ENCODE measurements at regions not wholly inside any gene's neighbourhood (a gene's known extent, or its start where the extent isn't known, plus 50 kb on each side); places are given as distances from the start of the nearest gene placed in this dataset.

- TF ChIP-seq REST (IDR thresholded peaks at IDR 0.05; ENCODE audit: low read depth, low read length) (no peak), RCOR1 (IDR thresholded peaks at IDR 0.05; ENCODE audit: low read length) (no peak), NFIC (IDR thresholded peaks at IDR 0.05; ENCODE audit: borderline replicate concordance) (no peak), GABPA (IDR thresholded peaks at IDR 0.05; ENCODE audit: low read depth) (no peak)
- TF ChIP-seq, protein P1, sequence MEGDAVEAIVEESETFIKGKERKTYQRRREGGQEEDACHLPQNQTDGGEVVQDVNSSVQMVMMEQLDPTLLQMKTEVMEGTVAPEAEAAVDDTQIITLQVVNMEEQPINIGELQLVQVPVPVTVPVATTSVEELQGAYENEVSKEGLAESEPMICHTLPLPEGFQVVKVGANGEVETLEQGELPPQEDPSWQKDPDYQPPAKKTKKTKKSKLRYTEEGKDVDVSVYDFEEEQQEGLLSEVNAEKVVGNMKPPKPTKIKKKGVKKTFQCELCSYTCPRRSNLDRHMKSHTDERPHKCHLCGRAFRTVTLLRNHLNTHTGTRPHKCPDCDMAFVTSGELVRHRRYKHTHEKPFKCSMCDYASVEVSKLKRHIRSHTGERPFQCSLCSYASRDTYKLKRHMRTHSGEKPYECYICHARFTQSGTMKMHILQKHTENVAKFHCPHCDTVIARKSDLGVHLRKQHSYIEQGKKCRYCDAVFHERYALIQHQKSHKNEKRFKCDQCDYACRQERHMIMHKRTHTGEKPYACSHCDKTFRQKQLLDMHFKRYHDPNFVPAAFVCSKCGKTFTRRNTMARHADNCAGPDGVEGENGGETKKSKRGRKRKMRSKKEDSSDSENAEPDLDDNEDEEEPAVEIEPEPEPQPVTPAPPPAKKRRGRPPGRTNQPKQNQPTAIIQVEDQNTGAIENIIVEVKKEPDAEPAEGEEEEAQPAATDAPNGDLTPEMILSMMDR (IDR thresholded peaks at IDR 0.05) = no peak
Measured at GRCh38 chr9:129318121-129319075, 140.3 kb upstream of the IER5L start (continued).

GRCh38 chr9:129317179-129318011 lies 139.3 kb upstream of the IER5L start:
- ChIA-PET POLR2A (interaction anchor here (0.6 kb wide), 1 partner anchor 83 kb away, joined by 3 read pairs; no protein-coding TSS in a partner anchor), CTCF (interaction anchor here (0.7 to 1.6 kb wide), 2 partner anchors 143 to 175 kb away, joined by 3 to 5 read pairs; no protein-coding TSS in a partner anchor)
- 0 out of 2 replicates have a peak, but pooled peaks cover 3% of the 10 kb centered on the region for H3K79me2 ChIP-seq (ENCODE audit: insufficient read depth)
- no peak overlapping the region for H3K9ac ChIP-seq
- no peak for TF ChIP-seq RFX5 (IDR thresholded peaks at IDR 0.05; ENCODE audit: low read length)
- peak; percentile 50; the same call in 1 of the 2 replicates for TF ChIP-seq USF2 (IDR thresholded peaks at IDR 0.05; ENCODE audit: borderline replicate concordance, low read depth, low read length)
- TF ChIP-seq USF1 (IDR thresholded peaks at IDR 0.05; ENCODE audit: borderline replicate concordance, low read depth) = peak; percentile 95
- H2AFZ ChIP-seq (ENCODE audit: low read depth) = 0 out of 2 replicates have a peak overlapping the region, but pooled peaks have one; percentile 6
- peaks cover 5% of the 10 kb centered on the region for H3F3A ChIP-seq (replicated peaks; ENCODE audit: insufficient read depth)
- H3K9me3 ChIP-seq = no peaks in the 10 kb centered on the region
- H3K4me3 ChIP-seq (ENCODE audit: low read depth in 2 of 2, low read length in 1 of 2) = no peak overlapping the region
- DNase-seq = peak; percentile 63
- no peaks in the 10 kb centered on the region for H3K27me3 ChIP-seq (ENCODE audit: insufficient read depth)
- WGBS (ENCODE audit: low lambda C conversion rate) = 84% methylated on average over 12 of the region's 13 CpGs
- H3K4me2 ChIP-seq = no peak overlapping the region
- peaks cover 20 to 36% of the 10 kb centered on the region in 2 experiments; a peak in 3 of 4 replicates for H3K4me1 ChIP-seq (ENCODE audit: control insufficient read depth in 1 of 2, insufficient read depth in 2 of 2, low read depth in 1 of 2, low read length in 1 of 2)
- H3K9me2 ChIP-seq = no peaks in the 10 kb centered on the region
- no peaks in the 10 kb centered on the region for H4K20me1 ChIP-seq (ENCODE audit: insufficient read depth)
- H3K27ac ChIP-seq (ENCODE audit: low read depth in 2 of 2, low read length in 1 of 2) = no peak overlapping the region
- no peaks in the 10 kb centered on the region for H3K36me3 ChIP-seq (replicated peaks in 1 of 2; ENCODE audit: control insufficient read depth in 1 of 2, insufficient read depth in 2 of 2, low read length in 1 of 2)
